ENCODE measurements at regions not wholly inside any gene's neighbourhood (a gene's known extent, or its start where the extent isn't known, plus 50 kb on each side); places are given as distances from the start of the nearest gene placed in this dataset.

- Histone ChIP-seq H3K4me1 (ENCODE audit: insufficient read depth, low read length) (no peaks in the 10 kb centered on the region), H3K36me3 (ENCODE audit: insufficient read depth, low read length) (no peaks in the 10 kb centered on the region), H3K4me3 (ENCODE audit: low read length in 2 of 2) (no peak overlapping the region), H3K27me3 (ENCODE audit: insufficient read depth, low read length) (no peaks in the 10 kb centered on the region), H3K27ac (ENCODE audit: low read depth, low read length) (no peak overlapping the region), H3K9me3 (ENCODE audit: control insufficient read depth in 1 of 2, low read length in 2 of 2) (no peaks in the 10 kb centered on the region)
- Mint-ChIP-seq H3K27ac (no peak overlapping the region), H3K36me3 (peaks cover 0 to 4% of the 10 kb centered on the region in 2 donors), H3K27me3 (peaks cover 6 to 8% of the 10 kb centered on the region in 2 donors), H3K4me3 (no peak overlapping the region), H3K4me1 (no peaks in the 10 kb centered on the region), H3K9me3 (peaks cover 0 to 3% (median 0%) of the 10 kb centered on the region in 8 donors)
- CTCF ChIA-PET (ENCODE audit: partially characterized antibody), result no interaction called here
- POLR2A ChIA-PET (ENCODE audit: partially characterized antibody), result no interaction called here
- intact Hi-C loops (cut with micrococcal nuclease), result no loop called here
- DNase-seq, result no peak
Measured at GRCh38 chr2:20935168-20935775, 108.6 kb downstream of the APOB start.

- Histone ChIP-seq H3K4me3 (ENCODE audit: low read length in 2 of 2) (no peak overlapping the region), H3K27me3 (ENCODE audit: insufficient read depth, low read length) (no peaks in the 10 kb centered on the region), H3K9me3 (ENCODE audit: control insufficient read depth in 1 of 2, low read length in 2 of 2) (no peaks in the 10 kb centered on the region), H3K36me3 (ENCODE audit: insufficient read depth, low read length) (no peaks in the 10 kb centered on the region), H3K27ac (ENCODE audit: low read depth, low read length) (no peak overlapping the region), H3K4me1 (ENCODE audit: insufficient read depth, low read length) (no peaks in the 10 kb centered on the region)
- Mint-ChIP-seq H3K4me3 (no peak overlapping the region), H3K27me3 (peaks cover 6 to 8% of the 10 kb centered on the region in 2 donors), H3K27ac (no peak overlapping the region), H3K9me3 (peaks cover 0 to 6% (median 1%) of the 10 kb centered on the region in 8 donors), H3K4me1 (no peaks in the 10 kb centered on the region), H3K36me3 (peaks cover 0 to 5% of the 10 kb centered on the region in 2 donors)
- CTCF ChIA-PET (ENCODE audit: partially characterized antibody), result no interaction called here
- POLR2A ChIA-PET (ENCODE audit: partially characterized antibody), result no interaction called here
- intact Hi-C loops (cut with micrococcal nuclease), result no loop called here
- DNase-seq, result no peak
Measured at GRCh38 chr2:20934236-20934635, 109.6 kb downstream of the APOB start.

GRCh38 chr2:20933714-20934113 lies 110.2 kb downstream of the APOB start:
- Histone ChIP-seq H3K27ac (ENCODE audit: low read depth, low read length) (no peak overlapping the region), H3K9me3 (ENCODE audit: control insufficient read depth in 1 of 2, low read length in 2 of 2) (no peaks in the 10 kb centered on the region), H3K27me3 (ENCODE audit: insufficient read depth, low read length) (no peaks in the 10 kb centered on the region), H3K4me3 (ENCODE audit: low read length in 2 of 2) (no peak overlapping the region), H3K4me1 (ENCODE audit: insufficient read depth, low read length) (no peaks in the 10 kb centered on the region), H3K36me3 (ENCODE audit: insufficient read depth, low read length) (no peaks in the 10 kb centered on the region)
- Mint-ChIP-seq H3K36me3 (peaks cover 0 to 9% of the 10 kb centered on the region in 2 donors), H3K9me3 (peaks cover 0 to 11% (median 5%) of the 10 kb centered on the region in 8 donors), H3K27me3 (peaks cover 3 to 9% of the 10 kb centered on the region in 2 donors), H3K27ac (no peak overlapping the region), H3K4me3 (no peak overlapping the region), H3K4me1 (no peaks in the 10 kb centered on the region)
- ChIA-PET CTCF (ENCODE audit: partially characterized antibody) (no interaction called here), POLR2A (ENCODE audit: partially characterized antibody) (no interaction called here)
- no peak for DNase-seq
- intact Hi-C loops (cut with micrococcal nuclease), result no loop called here

- H3K27ac ChIP-seq (ENCODE audit: low read depth, low read length), result no peak overlapping the region
- ChIA-PET POLR2A (ENCODE audit: partially characterized antibody) (no interaction called here), CTCF (ENCODE audit: partially characterized antibody) (no interaction called here)
- Mint-ChIP-seq H3K9me3 (peaks cover 0 to 21% (median 12%) of the 10 kb centered on the region in 8 donors), H3K27me3 (peaks cover 4 to 11% of the 10 kb centered on the region in 2 donors), H3K4me3 (no peak overlapping the region), H3K27ac (no peak overlapping the region), H3K36me3 (peaks cover 0 to 9% of the 10 kb centered on the region in 2 donors), H3K4me1 (no peaks in the 10 kb centered on the region)
- H3K27me3 ChIP-seq (ENCODE audit: insufficient read depth, low read length), result no peaks in the 10 kb centered on the region
- H3K9me3 ChIP-seq (ENCODE audit: control insufficient read depth in 1 of 2, low read length in 2 of 2), result no peaks in the 10 kb centered on the region
- DNase-seq, result no peak
- intact Hi-C loops (cut with micrococcal nuclease), result no loop called here
- no peaks in the 10 kb centered on the region for H3K36me3 ChIP-seq (ENCODE audit: insufficient read depth, low read length)
- H3K4me3 ChIP-seq (ENCODE audit: low read length in 2 of 2), result no peak overlapping the region
- no peaks in the 10 kb centered on the region for H3K4me1 ChIP-seq (ENCODE audit: insufficient read depth, low read length)
Measured at GRCh38 chr2:20931346-20931745, 108.4 kb upstream of the LDAH start.

DNA sequence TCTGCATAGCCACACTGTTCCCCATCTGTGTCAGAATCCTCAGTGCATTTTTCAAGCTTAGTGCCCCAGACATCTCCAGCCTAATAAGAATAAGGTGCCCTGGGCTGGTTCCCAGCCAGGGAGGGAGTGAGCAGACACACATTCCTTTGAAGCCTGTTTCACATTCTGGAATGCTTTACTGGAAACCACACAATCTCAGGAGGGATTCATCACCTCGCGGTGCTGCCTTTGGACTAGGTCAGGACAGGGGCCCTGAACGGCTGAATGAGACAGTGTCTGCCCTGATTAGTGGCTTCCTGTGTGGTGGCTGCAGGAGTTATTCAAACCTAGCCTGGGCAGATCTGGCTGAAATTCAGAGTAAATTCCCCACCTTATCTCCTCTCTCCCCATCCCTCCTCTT lies 108.0 kb upstream of the LDAH start:
- Mint-ChIP-seq H3K27ac (no peak overlapping the region), H3K9me3 (peaks cover 2 to 21% (median 12%) of the 10 kb centered on the region in 8 donors), H3K27me3 (peaks cover 8 to 11% of the 10 kb centered on the region in 2 donors), H3K4me1 (no peaks in the 10 kb centered on the region), H3K4me3 (no peak overlapping the region), H3K36me3 (peaks cover 0 to 9% of the 10 kb centered on the region in 2 donors)
- intact Hi-C loops (cut with micrococcal nuclease), result no loop called here
- Histone ChIP-seq H3K4me3 (ENCODE audit: low read length in 2 of 2) (no peak overlapping the region), H3K27ac (ENCODE audit: low read depth, low read length) (no peak overlapping the region), H3K4me1 (ENCODE audit: insufficient read depth, low read length) (no peaks in the 10 kb centered on the region), H3K9me3 (ENCODE audit: control insufficient read depth in 1 of 2, low read length in 2 of 2) (no peaks in the 10 kb centered on the region), H3K36me3 (ENCODE audit: insufficient read depth, low read length) (no peaks in the 10 kb centered on the region), H3K27me3 (ENCODE audit: insufficient read depth, low read length) (no peaks in the 10 kb centered on the region)
- no peak for DNase-seq
- CTCF ChIA-PET (ENCODE audit: partially characterized antibody), result no interaction called here
- POLR2A ChIA-PET (ENCODE audit: partially characterized antibody), result no interaction called here

GRCh38 chr2:20929721-20930120 lies 106.8 kb upstream of the LDAH start:
- CTCF ChIA-PET (ENCODE audit: partially characterized antibody), result interaction anchor here (0.6 kb wide), 1 partner anchor 10 kb away, joined by 3 read pairs; no protein-coding TSS in a partner anchor
- intact Hi-C loops (cut with micrococcal nuclease), result no loop called here
- H3K27me3 ChIP-seq (ENCODE audit: insufficient read depth, low read length), result no peaks in the 10 kb centered on the region
- no peaks in the 10 kb centered on the region for H3K9me3 ChIP-seq (ENCODE audit: control insufficient read depth in 1 of 2, low read length in 2 of 2)
- DNase-seq, result no peak
- Mint-ChIP-seq H3K36me3 (peaks cover 0 to 9% of the 10 kb centered on the region in 2 donors), H3K4me3 (no peak overlapping the region), H3K9me3 (peaks cover 4 to 23% (median 12%) of the 10 kb centered on the region in 8 donors), H3K27me3 (peaks cover 10 to 11% of the 10 kb centered on the region in 2 donors), H3K27ac (no peak overlapping the region), H3K4me1 (no peaks in the 10 kb centered on the region)
- H3K4me3 ChIP-seq (ENCODE audit: low read length in 2 of 2), result no peak overlapping the region
- no peaks in the 10 kb centered on the region for H3K36me3 ChIP-seq (ENCODE audit: insufficient read depth, low read length)
- no peak overlapping the region for H3K27ac ChIP-seq (ENCODE audit: low read depth, low read length)
- POLR2A ChIA-PET (ENCODE audit: partially characterized antibody), result no interaction called here
- H3K4me1 ChIP-seq (ENCODE audit: insufficient read depth, low read length), result no peaks in the 10 kb centered on the region

- Mint-ChIP-seq H3K9me3 (peaks cover 4 to 23% (median 12%) of the 10 kb centered on the region in 8 donors), H3K27me3 (peaks cover 11 to 14% of the 10 kb centered on the region in 2 donors), H3K4me3 (no peak overlapping the region), H3K36me3 (peaks cover 0 to 9% of the 10 kb centered on the region in 2 donors), H3K4me1 (no peaks in the 10 kb centered on the region), H3K27ac (no peak overlapping the region)
- ChIA-PET CTCF (ENCODE audit: partially characterized antibody) (no interaction called here), POLR2A (ENCODE audit: partially characterized antibody) (no interaction called here)
- Histone ChIP-seq H3K27ac (ENCODE audit: low read depth, low read length) (no peak overlapping the region), H3K27me3 (ENCODE audit: insufficient read depth, low read length) (no peaks in the 10 kb centered on the region), H3K9me3 (ENCODE audit: control insufficient read depth in 1 of 2, low read length in 2 of 2) (no peaks in the 10 kb centered on the region), H3K4me1 (ENCODE audit: insufficient read depth, low read length) (no peaks in the 10 kb centered on the region), H3K36me3 (ENCODE audit: insufficient read depth, low read length) (no peaks in the 10 kb centered on the region), H3K4me3 (ENCODE audit: low read length in 2 of 2) (no peak overlapping the region)
- no peak for DNase-seq
- intact Hi-C loops (cut with micrococcal nuclease), result no loop called here
Measured at GRCh38 chr2:20928617-20929016, 105.7 kb upstream of the LDAH start.

Measured in CD4-positive, alpha-beta memory T cell (primary cell).